PC-3 (cell line): ENCODE measurements at regions not wholly inside any gene's neighbourhood (a gene's known extent, or its start where the extent isn't known, plus 50 kb on each side); places are given as distances from the start of the nearest gene placed in this dataset.

Experiments used
- ATAC-seq: fragments of 200-7000 bp; cut with Tn5 transposase; 2 replicates; pipeline ENCODE4 v1.9.1; 2020; ENCODE audit warnings: mild to moderate bottlenecking, moderate library complexity
- BruUV-seq: library from RNA; stranded (reverse); fragments of 400-500 nt; replicated peaks from 2 replicates; lab custom pipeline; 2021; lab: Mats Ljungman, UMichigan
- CTCF ChIA-PET: fragments of 300-600 bp; sonication (Branson Sonifier 250); formaldehyde crosslinking; loops from one replicate; lab custom pipeline; 2022; ENCODE audit warnings: antibody characterized with exemption; lab: Charles Lee
- POLR2A ChIA-PET: fragments of 300-600 bp; sonication (Branson Sonifier 250); formaldehyde crosslinking; loops from one replicate; lab custom pipeline; 2022; ENCODE audit warnings: antibody characterized with exemption; ENCODE audit not compliant: unreplicated experiment; lab: Charles Lee
- DNase-seq: peaks from one replicate; pipeline ENCODE4 v3.0.0-alpha.2; 2015
- H2AFZ ChIP-seq: fragments of 300-600 bp; sonication (generic); 2 replicates; pipeline ENCODE4 v1.6.0; 2016; ENCODE audit warnings: antibody characterized with exemption, low read length
- H3F3A ChIP-seq: fragments of 300-600 bp; sonication (generic); one replicate; pipeline ENCODE4 v1.6.0; 2017; ENCODE audit warnings: antibody characterized with exemption, low read length, control low read depth, mild to moderate bottlenecking; ENCODE audit not compliant: unreplicated experiment
- H3K27ac ChIP-seq: fragments of 300-600 bp; sonication (generic); 2 replicates; pipeline ENCODE4 v1.5.1; 2016; ENCODE audit warnings: mild to moderate bottlenecking, low read length
- H3K27me3 ChIP-seq: fragments of 300-600 bp; sonication (generic); 2 replicates; pipeline ENCODE4 v1.6.1; 2016; ENCODE audit warnings: low read length, mixed read lengths
- H3K36me3 ChIP-seq: fragments of 300-600 bp; sonication (generic); 2 replicates; pipeline ENCODE4 v1.6.1; 2016; ENCODE audit warnings: low read depth, mixed run types, low read length, mixed read lengths
- H3K4me1 ChIP-seq: fragments of 300-600 bp; sonication (generic); 2 replicates; pipeline ENCODE4 v1.5.1; 2016; ENCODE audit warnings: low read length; ENCODE audit not compliant: insufficient read depth
- H3K4me2 ChIP-seq: fragments of 300-600 bp; sonication (generic); 2 replicates; pipeline ENCODE4 v1.6.0; 2016; ENCODE audit warnings: low read length
- H3K4me3 ChIP-seq: fragments of 300-600 bp; sonication (generic); 2 replicates; pipeline ENCODE4 v1.5.1; 2016; ENCODE audit warnings: mild to moderate bottlenecking, low read length, mixed read lengths
- H3K79me2 ChIP-seq: fragments of 300-600 bp; sonication (generic); 2 replicates; pipeline ENCODE4 v1.6.1; 2017; ENCODE audit warnings: low read length, mixed read lengths
- H3K9ac ChIP-seq: fragments of 300-600 bp; sonication (generic); 2 replicates; pipeline ENCODE4 v1.6.0; 2016; ENCODE audit warnings: mild to moderate bottlenecking, low read length
- H3K9me2 ChIP-seq: fragments of 300-600 bp; sonication (generic); replicated peaks from 2 replicates; pipeline ENCODE4 v1.6.1; 2016; ENCODE audit warnings: mixed run types, low read length, mixed read lengths
- H3K9me3 ChIP-seq: fragments of 300-600 bp; sonication (generic); 2 replicates; pipeline ENCODE4 v1.6.1; 2016; ENCODE audit warnings: low read length, mixed read lengths
- H4K20me1 ChIP-seq: fragments of 300-600 bp; sonication (generic); 2 replicates; pipeline ENCODE4 v1.6.1; 2016; ENCODE audit warnings: low read length, mixed read lengths
- EZH2 ChIP-seq: fragments of 300-600 bp; sonication (generic); IDR thresholded peaks from one replicate; pipeline ENCODE4 v1.6.1; 2017; ENCODE audit warnings: antibody characterized with exemption, mild to moderate bottlenecking, low read length; ENCODE audit not compliant: unreplicated experiment
- EZH2phosphoT487 ChIP-seq: fragments of 300-600 bp; sonication (generic); IDR thresholded peaks from 2 replicates; pipeline ENCODE4 v1.6.1; 2018; ENCODE audit warnings: mild to moderate bottlenecking, antibody characterized with exemption, low read length, borderline replicate concordance
- intact Hi-C: fragments of 100-400 bp; cut with micrococcal nuclease; formaldehyde crosslinking; loops from 2 replicates; pipeline ENCODE4 v1.9.0; 2023
- TF ChIP-seq, protein P1 (sequence below): fragments of 300-600 bp; sonication (generic); conservative IDR thresholded peaks from 2 replicates; pipeline ENCODE4 v1.5.1; 2017; ENCODE audit warnings: antibody characterized with exemption, low read depth, mild to moderate bottlenecking, low read length

GRCh38 chr10:110397856-110398255 lies 93.1 kb upstream of the SMNDC1 start:
- TF ChIP-seq EZH2 = no peak
- Histone ChIP-seq H3K79me2 (no peaks in the 10 kb centered on the region), H3K36me3 (no peaks in the 10 kb centered on the region), H3K9me2 (no peaks in the 10 kb centered on the region), H3K9me3 (no peaks in the 10 kb centered on the region), H3F3A (no peaks in the 10 kb centered on the region), H3K4me2 (peak overlapping the region; percentile 57), H2AFZ (no peak overlapping the region), H3K27me3 (no peaks in the 10 kb centered on the region), H3K4me3 (no peak overlapping the region), H3K9ac (peak overlapping the region; percentile 89), H4K20me1 (no peaks in the 10 kb centered on the region), H3K4me1 (peaks cover 52% of the 10 kb centered on the region), H3K27ac (peak overlapping the region; percentile 98)
- POLR2A ChIA-PET = no interaction called here
- DNase-seq (no peak), ATAC-seq (no peak)
- CTCF ChIA-PET = no interaction called here
- intact Hi-C loops = loop anchor here (1.0 to 2.0 kb wide), 3 partner anchors 17 to 87 kb away; no protein-coding TSS in a partner anchor
- no TSS peak for BruUV-seq

DNA sequence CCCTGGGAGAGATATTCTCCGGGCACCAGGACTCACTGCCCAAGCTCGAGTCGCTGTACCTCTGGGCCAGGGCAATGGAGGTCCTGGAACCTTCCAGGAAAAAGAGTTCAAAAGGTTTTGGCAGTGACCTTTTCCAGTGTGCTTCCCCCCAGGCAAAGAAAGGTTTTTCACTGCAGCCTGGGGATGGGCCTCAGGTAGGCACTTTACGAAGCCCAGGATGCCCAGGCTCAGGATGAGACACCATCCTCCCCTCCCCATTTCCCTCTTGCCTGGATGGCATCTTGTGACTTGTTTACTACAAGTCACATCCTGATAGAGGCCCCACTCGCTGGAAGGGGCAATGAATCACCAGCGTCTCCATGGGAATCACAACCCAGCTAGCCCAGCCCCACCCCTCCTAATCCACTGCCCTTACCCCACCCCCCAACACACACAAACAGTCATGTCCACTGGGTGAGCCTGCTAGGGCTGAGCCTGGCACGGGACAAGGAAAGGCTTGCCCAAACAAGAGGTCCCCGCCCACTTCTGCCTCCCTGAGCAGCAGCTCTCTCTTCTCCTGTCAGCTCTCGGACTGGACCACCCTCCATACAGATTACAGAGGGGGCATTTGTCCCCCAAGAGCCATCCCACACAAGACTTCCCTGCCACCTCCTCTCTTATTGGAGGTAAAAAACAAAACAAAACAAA lies 93.8 kb upstream of the SMNDC1 start:
- intact Hi-C loops = loop anchor here (1.0 to 2.0 kb wide), 5 partner anchors 10 to 98 kb away; no protein-coding TSS in a partner anchor
- H3K9ac ChIP-seq = peak overlapping the region; percentile 93
- H2AFZ ChIP-seq = no peak overlapping the region
- ChIA-PET POLR2A (interaction anchor here (0.5 to 2.0 kb wide), 8 partner anchors 10 to 105 kb away, joined by 3 to 14 read pairs (median 4); no protein-coding TSS in a partner anchor), CTCF (no interaction called here)
- H4K20me1 ChIP-seq = no peaks in the 10 kb centered on the region
- H3F3A ChIP-seq = no peaks in the 10 kb centered on the region
- H3K27me3 ChIP-seq = no peaks in the 10 kb centered on the region
- peaks cover 52% of the 10 kb centered on the region for H3K4me1 ChIP-seq
- H3K79me2 ChIP-seq = no peaks in the 10 kb centered on the region
- no peaks in the 10 kb centered on the region for H3K9me2 ChIP-seq
- no peak for TF ChIP-seq EZH2phosphoT487
- TF ChIP-seq, protein P1, sequence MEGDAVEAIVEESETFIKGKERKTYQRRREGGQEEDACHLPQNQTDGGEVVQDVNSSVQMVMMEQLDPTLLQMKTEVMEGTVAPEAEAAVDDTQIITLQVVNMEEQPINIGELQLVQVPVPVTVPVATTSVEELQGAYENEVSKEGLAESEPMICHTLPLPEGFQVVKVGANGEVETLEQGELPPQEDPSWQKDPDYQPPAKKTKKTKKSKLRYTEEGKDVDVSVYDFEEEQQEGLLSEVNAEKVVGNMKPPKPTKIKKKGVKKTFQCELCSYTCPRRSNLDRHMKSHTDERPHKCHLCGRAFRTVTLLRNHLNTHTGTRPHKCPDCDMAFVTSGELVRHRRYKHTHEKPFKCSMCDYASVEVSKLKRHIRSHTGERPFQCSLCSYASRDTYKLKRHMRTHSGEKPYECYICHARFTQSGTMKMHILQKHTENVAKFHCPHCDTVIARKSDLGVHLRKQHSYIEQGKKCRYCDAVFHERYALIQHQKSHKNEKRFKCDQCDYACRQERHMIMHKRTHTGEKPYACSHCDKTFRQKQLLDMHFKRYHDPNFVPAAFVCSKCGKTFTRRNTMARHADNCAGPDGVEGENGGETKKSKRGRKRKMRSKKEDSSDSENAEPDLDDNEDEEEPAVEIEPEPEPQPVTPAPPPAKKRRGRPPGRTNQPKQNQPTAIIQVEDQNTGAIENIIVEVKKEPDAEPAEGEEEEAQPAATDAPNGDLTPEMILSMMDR = no peak
- TF ChIP-seq EZH2 = no peak
- ATAC-seq (peak; percentile 82), DNase-seq (peak; percentile 96)
- H3K4me2 ChIP-seq = peak overlapping the region; percentile 75
- no peaks in the 10 kb centered on the region for H3K9me3 ChIP-seq
- no peaks in the 10 kb centered on the region for H3K36me3 ChIP-seq
- BruUV-seq = no TSS peak
- peak overlapping the region; percentile 41 for H3K4me3 ChIP-seq
- H3K27ac ChIP-seq = peak overlapping the region; percentile 98

DNA sequence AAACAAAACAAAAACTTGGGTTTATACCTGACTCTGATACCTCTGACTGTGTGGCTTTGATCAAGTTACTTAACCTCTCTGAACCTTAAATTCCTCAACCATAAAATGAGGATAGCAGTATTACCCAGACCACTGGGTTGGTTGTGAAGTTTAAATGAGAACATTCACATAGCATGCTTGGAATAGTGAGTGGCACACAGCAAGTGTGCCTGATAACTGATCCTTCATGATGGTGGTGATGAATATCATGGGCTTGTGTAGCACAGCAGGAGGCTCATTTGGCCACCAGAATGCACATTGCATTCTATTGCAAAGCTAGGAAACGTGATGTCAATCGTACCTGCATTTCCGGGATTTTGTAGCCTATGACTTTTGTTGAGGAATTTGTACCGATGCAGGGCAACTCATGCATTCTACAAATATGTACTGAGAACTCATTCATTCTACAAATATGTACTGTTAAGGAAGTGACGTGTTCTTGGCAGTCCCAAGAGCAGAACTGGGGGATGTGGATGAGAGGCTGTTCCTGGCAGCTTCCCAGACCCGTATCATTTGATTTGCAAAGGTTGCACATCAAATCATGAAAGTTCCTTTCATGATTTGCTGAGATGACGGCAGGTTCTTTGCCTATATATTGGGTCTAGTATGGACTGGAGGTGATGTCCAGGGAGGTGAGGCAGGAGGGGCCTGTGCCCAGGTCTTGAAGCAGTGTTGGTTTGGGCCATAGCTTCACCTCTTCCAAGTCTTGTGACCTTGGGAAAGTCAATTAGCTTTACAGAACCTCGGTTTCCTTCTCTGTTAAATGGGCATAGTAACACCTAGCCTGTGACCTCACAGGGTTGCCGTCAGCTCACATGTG lies 94.6 kb upstream of the SMNDC1 start:
- no peak overlapping the region for H2AFZ ChIP-seq
- H3K9me3 ChIP-seq = no peaks in the 10 kb centered on the region
- no peaks in the 10 kb centered on the region for H3K36me3 ChIP-seq
- H3K27me3 ChIP-seq = no peaks in the 10 kb centered on the region
- H3K9ac ChIP-seq = peak overlapping the region; percentile 93
- CTCF ChIA-PET = no interaction called here
- no peaks in the 10 kb centered on the region for H3F3A ChIP-seq
- H3K4me2 ChIP-seq = peak overlapping the region; percentile 75
- POLR2A ChIA-PET = interaction anchor here (0.6 to 2.0 kb wide), 9 partner anchors 9 to 104 kb away, joined by 3 to 14 read pairs (median 3); no protein-coding TSS in a partner anchor
- BruUV-seq = TSS peak; percentile 87
- H3K27ac ChIP-seq = peak overlapping the region; percentile 98
- DNase-seq (peak; percentile 96), ATAC-seq (peak; percentile 59)
- peaks cover 52% of the 10 kb centered on the region for H3K4me1 ChIP-seq
- peak overlapping the region; percentile 41 for H3K4me3 ChIP-seq
- H3K9me2 ChIP-seq = no peaks in the 10 kb centered on the region
- no peaks in the 10 kb centered on the region for H4K20me1 ChIP-seq
- intact Hi-C loops = loop anchor here (1.0 to 2.0 kb wide), 4 partner anchors 9 to 97 kb away; no protein-coding TSS in a partner anchor
- no peak for TF ChIP-seq EZH2phosphoT487
- TF ChIP-seq, protein P1 = no peak
- TF ChIP-seq EZH2 = no peak
- no peaks in the 10 kb centered on the region for H3K79me2 ChIP-seq
